DND-41 (cell line): ENCODE measurements at regions not wholly inside any gene's neighbourhood (a gene's known extent, or its start where the extent isn't known, plus 50 kb on each side); places are given as distances from the start of the nearest gene placed in this dataset.

Experiments used
- CTCF ChIP-seq: IDR thresholded peaks from 2 replicates; pipeline ENCODE4 v1.5.1; 2012; ENCODE audit warnings: borderline replicate concordance, low read length, moderate library complexity, mild to moderate bottlenecking; ENCODE audit not compliant: poor library complexity, severe bottlenecking; ENCODE audit errors: extremely low read depth
- EZH2 ChIP-seq: IDR thresholded peaks from 3 replicates; pipeline ENCODE4 v1.6.1; 2012; ENCODE audit warnings: borderline replicate concordance, low read depth, mild to moderate bottlenecking, moderate library complexity, low read length, inconsistent platforms; ENCODE audit not compliant: severe bottlenecking

GRCh38 chr1:99472893-99473292, 173.0 kb upstream of the PALMD start:
- no peak for TF ChIP-seq CTCF
- no peak for TF ChIP-seq EZH2
